Stimulated activated CD4-positive, alpha-beta T cell treated with anti-CD3 and anti-CD28 coated beads, Interleukin-2, amount 100 ng/mL, for 48 hours (primary cell): ENCODE measurements at regions not wholly inside any gene's neighbourhood (a gene's known extent, or its start where the extent isn't known, plus 50 kb on each side); places are given as distances from the start of the nearest gene placed in this dataset.
"Not testable (repeated sequence)": the region's sequence is repeated elsewhere in the genome, so short reads cannot be mapped to it uniquely, and the experiment has no call there.

Experiments used
- DNase-seq, 2 donors: peaks; one replicate each; pipeline ENCODE4 v3.0.0-alpha.2; 2020

DNA sequence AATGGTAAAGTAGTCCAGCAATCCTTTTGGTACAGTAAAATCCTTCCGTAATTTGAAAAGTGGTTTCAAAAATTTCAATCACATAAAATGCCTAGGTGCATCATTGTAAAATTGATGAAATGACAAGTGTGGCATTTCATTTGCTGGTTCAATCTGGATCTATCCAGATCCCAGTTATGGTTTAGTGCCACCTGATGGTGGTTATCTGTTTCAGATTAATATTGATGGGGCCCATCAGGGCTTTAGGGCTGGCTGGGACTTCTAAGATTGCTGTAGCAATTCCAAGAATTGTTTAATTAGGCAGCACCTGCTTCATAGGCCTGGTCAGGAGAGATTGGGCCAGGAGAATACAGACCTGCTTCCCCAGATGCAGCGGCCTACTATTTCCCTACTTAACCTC is 55.5 kb upstream of the PIK3C3 start:
- no peak for DNase-seq

GRCh38 chr18:41893432-41893831 is 61.6 kb upstream of the PIK3C3 start:
- DNase-seq = no peak

- no peak for DNase-seq
Measured at GRCh38 chr18:41887100-41887499, 67.9 kb upstream of the PIK3C3 start.

DNA sequence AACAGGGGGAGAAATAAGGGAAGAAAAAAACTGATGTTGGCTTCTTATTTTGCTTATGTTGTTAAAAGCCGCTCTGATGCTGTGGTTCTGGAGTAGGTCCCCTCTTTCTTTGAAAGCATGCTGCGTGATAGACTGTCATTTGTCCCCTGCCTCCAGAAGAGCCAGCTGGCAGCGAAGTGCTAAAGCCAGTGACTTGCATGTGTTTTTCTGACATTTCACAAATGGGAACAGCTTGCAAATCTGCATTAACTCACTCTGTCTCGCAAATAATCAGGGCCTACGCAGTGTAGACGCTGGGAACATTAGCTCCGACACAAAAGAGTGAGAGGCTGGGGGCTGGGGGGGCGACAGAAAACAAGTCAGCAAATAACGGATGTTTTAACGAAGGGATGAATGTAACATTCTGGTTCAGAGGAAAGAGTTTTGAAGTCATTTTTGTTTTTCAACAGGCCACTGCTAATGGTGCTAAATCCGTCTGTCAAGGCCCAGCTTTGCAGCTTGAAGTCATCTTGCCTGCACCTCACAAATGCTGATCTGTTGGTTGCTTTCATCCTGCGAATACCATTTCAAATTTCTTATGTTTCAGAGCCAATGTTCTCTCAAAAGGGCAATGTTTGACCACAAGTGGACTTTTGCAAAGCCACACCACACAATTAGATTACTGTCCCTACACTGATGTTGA is 68.8 kb upstream of the PIK3C3 start:
- DNase-seq = no peak

GRCh38 chr18:41881285-41881684 is 73.7 kb upstream of the PIK3C3 start:
- no peak for DNase-seq

DNA sequence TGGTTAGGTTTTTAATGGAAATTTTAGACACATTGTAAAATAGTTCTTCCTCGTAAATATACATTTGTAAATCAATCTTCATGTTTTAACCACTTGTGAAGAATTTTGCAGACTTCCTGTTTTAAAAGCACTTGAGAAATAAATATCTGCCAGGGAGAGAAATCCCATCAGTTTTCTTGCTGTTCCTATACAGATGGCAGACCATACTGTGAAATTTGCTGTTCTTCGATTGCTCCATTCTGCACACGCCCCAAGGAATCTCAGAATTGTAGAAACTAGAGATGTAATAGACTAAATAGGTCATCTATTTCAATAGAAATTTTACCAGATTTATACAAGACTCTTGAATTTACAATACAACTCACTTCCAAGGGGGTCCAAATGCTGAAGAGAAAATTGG is 75.8 kb upstream of the PIK3C3 start:
- DNase-seq = no peak

DNA sequence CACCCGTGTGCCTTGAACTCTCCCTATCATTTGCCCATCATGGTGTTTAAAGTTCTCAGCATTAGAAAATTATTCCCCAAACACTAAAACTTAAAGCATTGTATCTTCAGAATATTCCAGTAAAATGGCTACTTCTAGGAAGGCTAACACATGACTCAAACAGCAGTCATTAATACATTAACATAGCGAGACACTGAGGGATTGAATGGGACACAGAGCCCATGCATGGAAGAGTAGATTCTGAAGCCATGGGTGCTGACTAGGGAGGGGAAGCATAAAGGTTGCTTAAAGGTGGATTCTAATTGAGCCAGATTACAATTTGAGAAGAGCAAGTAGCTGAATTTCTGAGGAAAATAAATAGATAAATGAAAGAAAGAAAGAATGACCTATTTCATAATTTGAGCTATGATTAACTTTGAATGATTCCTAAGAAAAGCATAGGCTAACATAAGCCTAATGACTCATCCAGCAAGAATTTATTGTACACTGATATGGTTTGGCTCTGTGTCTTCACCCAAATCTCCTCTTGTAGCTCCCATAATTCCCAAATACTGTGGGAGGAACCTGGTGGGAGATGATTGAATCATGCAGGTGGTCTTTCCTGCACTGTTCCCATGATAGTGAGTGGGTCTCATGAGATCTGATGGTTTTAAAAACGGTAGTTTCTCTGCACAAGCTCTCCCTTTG is 79.8 kb upstream of the PIK3C3 start:
- DNase-seq = no peak

- no peak for DNase-seq
Measured at GRCh38 chr18:41873730-41874129, 81.3 kb upstream of the PIK3C3 start.

DNA sequence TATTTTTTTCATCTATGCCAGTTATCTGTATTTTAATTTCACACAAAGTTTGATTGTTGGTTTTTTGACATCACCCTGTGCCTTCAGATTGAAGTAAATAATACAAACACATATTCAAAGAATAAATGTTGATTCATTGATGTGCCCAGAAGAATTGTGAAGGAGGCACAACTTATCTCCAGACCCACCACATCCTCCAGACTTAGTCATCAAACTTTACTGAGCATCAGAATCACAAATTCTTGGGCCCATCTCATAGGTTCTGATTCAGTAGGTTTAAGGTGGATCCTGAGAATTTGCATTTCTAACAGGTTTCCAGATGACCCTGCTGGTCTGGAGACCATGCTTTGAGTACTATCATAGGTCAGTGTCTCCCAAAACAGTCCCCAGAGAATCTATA is 82.8 kb upstream of the PIK3C3 start:
- no peak for DNase-seq

- DNase-seq = no peak
Measured at GRCh38 chr18:41871229-41872000, 83.6 kb upstream of the PIK3C3 start.

DNA sequence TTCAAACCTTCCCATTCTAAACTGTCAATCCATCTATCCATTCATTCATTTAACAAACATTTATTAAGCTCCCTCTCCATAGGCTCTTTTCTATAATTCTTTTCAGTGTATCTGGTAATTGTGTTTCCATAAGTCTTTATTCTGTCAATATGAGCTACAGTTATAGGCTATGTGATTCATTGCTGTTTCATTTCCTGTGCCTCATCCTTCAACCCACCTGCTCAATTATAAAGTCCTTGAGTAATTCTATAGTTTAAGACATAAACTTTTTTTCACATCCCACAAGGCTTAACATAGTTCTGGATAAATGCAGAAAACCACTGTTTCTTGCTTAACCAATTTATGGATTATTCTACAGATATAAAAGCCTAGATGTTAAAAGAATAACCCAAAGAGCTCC is 84.2 kb upstream of the PIK3C3 start:
- no peak for DNase-seq

GRCh38 chr18:41870191-41870590 is 84.8 kb upstream of the PIK3C3 start:
- no peak for DNase-seq

GRCh38 chr18:41865796-41866195 is 89.2 kb upstream of the PIK3C3 start:
- DNase-seq = not testable (repeated sequence)

- DNase-seq = no peak
Measured at GRCh38 chr18:41864216-41864615, 90.8 kb upstream of the PIK3C3 start.

DNA sequence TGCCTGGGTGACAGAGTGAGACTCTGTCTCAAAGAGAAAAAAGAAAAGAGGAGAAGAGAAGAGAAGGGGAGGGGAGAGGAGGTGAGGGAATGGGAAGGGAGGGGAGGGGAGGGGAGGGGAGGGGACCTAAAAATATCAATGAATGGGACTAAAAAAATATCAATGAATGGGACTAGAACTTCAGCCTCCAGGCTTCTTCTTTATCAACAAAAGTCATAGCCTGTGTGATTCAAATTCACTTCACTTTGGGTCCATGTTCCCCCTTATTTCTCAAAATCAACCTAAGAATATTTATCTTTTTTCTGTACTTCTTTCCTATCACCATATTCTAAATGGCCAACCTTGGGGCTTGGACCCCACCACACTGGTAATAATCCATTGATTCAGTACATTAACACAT is 92.1 kb upstream of the PIK3C3 start:
- no peak for DNase-seq

- no peak for DNase-seq
Measured at GRCh38 chr18:41860987-41861386, 94.0 kb upstream of the PIK3C3 start.

DNA sequence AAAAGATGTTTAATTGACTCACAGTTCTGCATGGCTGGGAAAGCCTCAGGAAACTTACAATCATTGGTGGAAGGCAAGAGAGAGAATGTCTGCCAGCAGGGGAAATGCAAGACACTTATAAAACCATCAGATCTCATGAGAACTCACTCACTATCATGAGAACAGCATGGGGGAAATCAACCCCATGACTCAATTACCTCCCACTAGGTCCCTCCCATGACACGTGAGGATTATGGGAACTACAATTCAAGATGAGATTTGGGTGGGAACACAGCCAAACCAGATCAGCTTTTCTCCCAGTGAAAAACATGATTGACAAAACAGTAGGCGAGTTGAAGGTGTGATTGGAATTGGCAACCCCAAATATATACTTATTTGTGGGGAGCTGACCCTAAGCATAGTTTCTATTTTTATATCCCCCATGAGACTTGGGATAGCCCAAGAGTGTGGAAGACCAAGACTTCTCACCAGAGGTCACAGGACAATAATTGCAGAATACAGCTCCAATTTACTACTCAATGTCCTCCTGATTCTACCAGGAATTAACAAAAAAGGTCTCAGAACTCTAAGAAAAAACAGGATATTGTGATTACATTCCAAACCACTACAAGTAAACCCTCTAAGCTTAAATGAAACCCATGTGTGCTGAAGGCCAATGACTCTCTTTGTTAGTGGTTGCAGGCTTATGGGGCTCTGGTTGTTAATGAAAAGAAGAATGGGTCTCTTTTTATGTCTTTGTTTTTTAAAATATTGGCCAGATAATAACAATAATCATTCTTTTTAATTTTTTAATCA is 96.1 kb upstream of the PIK3C3 start:
- no peak for DNase-seq

DNA sequence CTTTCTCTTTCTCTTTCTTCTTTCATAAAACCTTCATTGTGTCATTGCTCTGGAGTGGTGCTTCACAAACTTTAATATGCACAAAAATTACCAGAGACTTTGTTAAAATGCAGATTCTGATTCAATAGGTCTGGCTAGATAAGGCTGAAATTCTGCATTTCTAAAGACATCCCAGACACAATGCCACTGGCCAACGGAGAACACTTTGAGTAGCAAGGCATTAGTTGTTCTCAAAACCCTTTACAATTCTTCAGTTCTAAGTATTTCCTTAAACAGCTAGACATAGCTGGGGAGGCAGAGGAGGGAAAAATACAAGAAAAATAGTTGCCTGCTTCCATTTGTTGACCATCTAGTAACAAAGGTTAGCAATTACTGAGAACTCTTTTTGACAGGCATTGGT is 101.8 kb upstream of the PIK3C3 start:
- DNase-seq = no peak

- DNase-seq = no peak
Measured at GRCh38 chr18:41850781-41851180, 104.3 kb upstream of the PIK3C3 start.

DNA sequence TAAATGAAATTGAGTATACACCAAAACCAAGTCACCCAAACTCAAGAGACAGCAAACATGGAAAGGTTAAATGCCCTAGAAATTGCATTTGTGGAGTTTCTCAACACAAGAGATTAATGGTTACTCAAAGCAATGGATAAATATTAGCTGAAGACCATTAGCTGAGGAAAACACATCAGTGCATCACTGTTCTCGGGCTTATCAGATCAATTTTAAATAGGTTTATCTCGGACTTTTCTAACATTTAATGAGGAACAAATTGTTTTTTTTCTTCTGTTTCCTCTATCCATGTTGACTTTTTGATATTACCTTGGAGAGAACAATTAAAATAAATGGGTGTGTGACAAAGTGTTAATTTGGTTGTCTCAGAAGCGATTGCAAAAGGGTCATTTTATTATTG is 105.4 kb upstream of the PIK3C3 start:
- no peak for DNase-seq

- no peak for DNase-seq
Measured at GRCh38 chr18:41845563-41845962, 109.5 kb upstream of the PIK3C3 start.

DNA sequence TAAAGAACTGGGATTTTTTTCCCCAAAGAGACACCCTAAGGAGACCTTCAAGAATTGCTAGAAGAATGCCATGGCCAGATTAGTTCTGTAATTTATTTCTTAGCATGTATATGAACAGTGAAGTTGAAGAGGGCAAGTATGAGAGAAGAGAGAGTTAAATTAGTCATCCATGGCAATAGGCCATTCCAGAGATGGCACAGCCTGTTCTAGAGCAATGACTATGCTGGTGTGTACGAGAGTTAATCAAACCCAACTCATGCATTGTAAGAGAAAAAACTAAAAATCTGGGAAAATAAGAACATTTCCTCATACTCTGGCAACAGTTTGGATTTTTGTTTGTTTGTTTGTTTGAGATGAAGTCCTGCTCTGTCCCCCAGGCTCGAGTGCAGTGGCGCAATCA is 112.1 kb upstream of the PIK3C3 start:
- no peak for DNase-seq
